ENCODE measurements at regions not wholly inside any gene's neighbourhood (a gene's known extent, or its start where the extent isn't known, plus 50 kb on each side); places are given as distances from the start of the nearest gene placed in this dataset.
A peak's percentile ranks its signal among the peaks of the same experiment; 100 is the strongest.
"Not testable (repeated sequence)": the region's sequence is repeated elsewhere in the genome, so short reads cannot be mapped to it uniquely, and the experiment has no call there.

GRCh38 chr1:96211202-96211601 is 510.4 kb upstream of the PTBP2 start:
- H3K27ac Mint-ChIP-seq = no peak overlapping the region
- POLR2A ChIA-PET = no interaction called here
- CTCF ChIA-PET = interaction anchor here (1.8 kb wide), 1 partner anchor 18 kb away, joined by 4 read pairs; no protein-coding TSS in a partner anchor
- H3K27me3 Mint-ChIP-seq = no peaks in the 10 kb centered on the region
- H3K36me3 Mint-ChIP-seq (ENCODE audit: low read depth) = no peaks in the 10 kb centered on the region
- H3K4me1 Mint-ChIP-seq = no peaks in the 10 kb centered on the region
- no peak for DNase-seq
- H3K9me3 Mint-ChIP-seq = no peaks in the 10 kb centered on the region
- H3K4me3 Mint-ChIP-seq = no peak overlapping the region

GRCh38 chr1:96214982-96215381 is 506.6 kb upstream of the PTBP2 start:
- Mint-ChIP-seq H3K4me3 (no peak overlapping the region), H3K4me1 (no peaks in the 10 kb centered on the region), H3K27ac (no peak overlapping the region), H3K9me3 (no peaks in the 10 kb centered on the region), H3K36me3 (ENCODE audit: low read depth) (no peaks in the 10 kb centered on the region), H3K27me3 (no peaks in the 10 kb centered on the region)
- ChIA-PET CTCF (no interaction called here), POLR2A (no interaction called here)
- DNase-seq = no peak

- ChIA-PET POLR2A (no interaction called here), CTCF (no interaction called here)
Observed at GRCh38 chr1:96220651-96221050, 500.9 kb upstream of the PTBP2 start.

GRCh38 chr1:96222701-96223100 is 498.9 kb upstream of the PTBP2 start:
- CTCF ChIA-PET = interaction anchor here (0.9 kb wide), 1 partner anchor 11 kb away, joined by 3 read pairs; no protein-coding TSS in a partner anchor
- Mint-ChIP-seq H3K27me3 (no peaks in the 10 kb centered on the region), H3K9me3 (peaks cover 6% of the 10 kb centered on the region), H3K36me3 (ENCODE audit: low read depth) (no peaks in the 10 kb centered on the region), H3K4me3 (no peak overlapping the region), H3K27ac (no peak overlapping the region), H3K4me1 (no peaks in the 10 kb centered on the region)
- POLR2A ChIA-PET = no interaction called here
- no peak for DNase-seq

More at GRCh38 chr1:96220651-96221050, 500.9 kb upstream of the PTBP2 start:
- Mint-ChIP-seq H3K36me3 (ENCODE audit: low read depth) (no peaks in the 10 kb centered on the region), H3K27ac (no peak overlapping the region), H3K4me1 (no peaks in the 10 kb centered on the region), H3K9me3 (peaks cover 6% of the 10 kb centered on the region), H3K4me3 (no peak overlapping the region), H3K27me3 (no peaks in the 10 kb centered on the region)
- DNase-seq = no peak

- H3K4me1 Mint-ChIP-seq; H3K4me3 Mint-ChIP-seq; POLR2A ChIA-PET; H3K36me3 Mint-ChIP-seq (ENCODE audit: low read depth); H3K27ac Mint-ChIP-seq; DNase-seq; H3K9me3 Mint-ChIP-seq; H3K27me3 Mint-ChIP-seq; CTCF ChIA-PET: not testable (repeated sequence)
Observed at GRCh38 chr1:96224229-96224628, 497.4 kb upstream of the PTBP2 start.

GRCh38 chr1:96233422-96233821 is 488.2 kb upstream of the PTBP2 start:
- no peaks in the 10 kb centered on the region for H3K9me3 Mint-ChIP-seq
- H3K4me1 Mint-ChIP-seq = no peaks in the 10 kb centered on the region
- DNase-seq = no peak
- H3K4me3 Mint-ChIP-seq = no peak overlapping the region
- POLR2A ChIA-PET = no interaction called here
- no peak overlapping the region for H3K27ac Mint-ChIP-seq
- H3K36me3 Mint-ChIP-seq (ENCODE audit: low read depth) = no peaks in the 10 kb centered on the region
- H3K27me3 Mint-ChIP-seq = no peaks in the 10 kb centered on the region
- CTCF ChIA-PET = interaction anchor here (0.8 kb wide), 1 partner anchor 11 kb away, joined by 3 read pairs; no protein-coding TSS in a partner anchor

GRCh38 chr1:96234299-96234698 is 487.3 kb upstream of the PTBP2 start:
- H3K4me3 Mint-ChIP-seq = no peak overlapping the region
- ChIA-PET POLR2A (no interaction called here), CTCF (interaction anchor here (0.8 kb wide), 1 partner anchor 12 kb away, joined by 3 read pairs; no protein-coding TSS in a partner anchor)
- H3K4me1 Mint-ChIP-seq = no peaks in the 10 kb centered on the region
- no peak overlapping the region for H3K27ac Mint-ChIP-seq
- DNase-seq = no peak
- no peaks in the 10 kb centered on the region for H3K36me3 Mint-ChIP-seq (ENCODE audit: low read depth)
- H3K27me3 Mint-ChIP-seq = no peaks in the 10 kb centered on the region
- H3K9me3 Mint-ChIP-seq = no peaks in the 10 kb centered on the region

GRCh38 chr1:96236156-96236739 is 485.3 kb upstream of the PTBP2 start:
- Mint-ChIP-seq H3K9me3 (no peaks in the 10 kb centered on the region), H3K4me1 (no peaks in the 10 kb centered on the region), H3K27ac (no peak overlapping the region), H3K27me3 (no peaks in the 10 kb centered on the region), H3K36me3 (ENCODE audit: low read depth) (no peaks in the 10 kb centered on the region), H3K4me3 (no peak overlapping the region)
- DNase-seq = peak; percentile 8
- ChIA-PET CTCF (no interaction called here), POLR2A (no interaction called here)

- H3K27me3 Mint-ChIP-seq = no peaks in the 10 kb centered on the region
- ChIA-PET CTCF (no interaction called here), POLR2A (no interaction called here)
- H3K36me3 Mint-ChIP-seq (ENCODE audit: low read depth) = no peaks in the 10 kb centered on the region
- no peak for DNase-seq
- no peak overlapping the region for H3K4me3 Mint-ChIP-seq
- H3K4me1 Mint-ChIP-seq = no peaks in the 10 kb centered on the region
- no peak overlapping the region for H3K27ac Mint-ChIP-seq
- H3K9me3 Mint-ChIP-seq = no peaks in the 10 kb centered on the region
Observed at GRCh38 chr1:96238426-96238825, 483.2 kb upstream of the PTBP2 start.

GRCh38 chr1:96240438-96240837 is 481.1 kb upstream of the PTBP2 start:
- no peaks in the 10 kb centered on the region for H3K4me1 Mint-ChIP-seq
- DNase-seq = no peak
- H3K27me3 Mint-ChIP-seq = no peaks in the 10 kb centered on the region
- H3K27ac Mint-ChIP-seq = no peak overlapping the region
- CTCF ChIA-PET = no interaction called here
- H3K9me3 Mint-ChIP-seq = no peaks in the 10 kb centered on the region
- POLR2A ChIA-PET = no interaction called here
- no peak overlapping the region for H3K4me3 Mint-ChIP-seq
- H3K36me3 Mint-ChIP-seq (ENCODE audit: low read depth) = no peaks in the 10 kb centered on the region

- Mint-ChIP-seq H3K27me3 (no peaks in the 10 kb centered on the region), H3K4me3 (no peak overlapping the region), H3K9me3 (no peaks in the 10 kb centered on the region), H3K4me1 (no peaks in the 10 kb centered on the region), H3K36me3 (ENCODE audit: low read depth) (no peaks in the 10 kb centered on the region), H3K27ac (no peak overlapping the region)
- ChIA-PET POLR2A (no interaction called here), CTCF (no interaction called here)
- DNase-seq = no peak
Observed at GRCh38 chr1:96253246-96254035, 468.1 kb upstream of the PTBP2 start.

- ChIA-PET POLR2A (no interaction called here), CTCF (no interaction called here)
- peaks cover 1% of the 10 kb centered on the region for H3K9me3 Mint-ChIP-seq
- H3K27ac Mint-ChIP-seq = no peak overlapping the region
- DNase-seq = no peak
- H3K4me3 Mint-ChIP-seq = no peak overlapping the region
- no peaks in the 10 kb centered on the region for H3K27me3 Mint-ChIP-seq
- H3K4me1 Mint-ChIP-seq = no peaks in the 10 kb centered on the region
- no peaks in the 10 kb centered on the region for H3K36me3 Mint-ChIP-seq (ENCODE audit: low read depth)
Observed at GRCh38 chr1:96256130-96256790, 465.3 kb upstream of the PTBP2 start.

- Mint-ChIP-seq H3K4me1 (no peaks in the 10 kb centered on the region), H3K27ac (no peak overlapping the region), H3K36me3 (ENCODE audit: low read depth) (no peaks in the 10 kb centered on the region), H3K4me3 (no peak overlapping the region), H3K27me3 (no peaks in the 10 kb centered on the region), H3K9me3 (peaks cover 1% of the 10 kb centered on the region)
- ChIA-PET CTCF (no interaction called here), POLR2A (no interaction called here)
- DNase-seq = no peak
Observed at GRCh38 chr1:96259399-96259798, 462.2 kb upstream of the PTBP2 start.

All from activated CD4-positive, alpha-beta T cell treated with anti-CD3 and anti-CD28 coated beads, Interleukin-2, amount 10 ng/mL, durations not matched to agents 7 days and 5 days (primary cell).